Skin of body (tissue), 2 donors: ENCODE measurements at regions not wholly inside any gene's neighbourhood (a gene's known extent, or its start where the extent isn't known, plus 50 kb on each side); places are given as distances from the start of the nearest gene placed in this dataset. TPM values are rescaled to one million over a fixed set of nuclear protein-coding genes. Genes with fewer than 3 reads are reported as not detected.

ENCODE experiments used
- DNase-seq: peaks from one replicate; lab custom pipeline; 2025; lab: John Stamatoyannopoulos, UW
- small RNA-seq: library from RNA; depleted of rRNA; stranded (forward); fragments of <200 nt; gene quantifications from one replicate; pipeline ENCODE3, GENCODE V24; 2014; ENCODE audit warnings: low replicate concordance

DNA sequence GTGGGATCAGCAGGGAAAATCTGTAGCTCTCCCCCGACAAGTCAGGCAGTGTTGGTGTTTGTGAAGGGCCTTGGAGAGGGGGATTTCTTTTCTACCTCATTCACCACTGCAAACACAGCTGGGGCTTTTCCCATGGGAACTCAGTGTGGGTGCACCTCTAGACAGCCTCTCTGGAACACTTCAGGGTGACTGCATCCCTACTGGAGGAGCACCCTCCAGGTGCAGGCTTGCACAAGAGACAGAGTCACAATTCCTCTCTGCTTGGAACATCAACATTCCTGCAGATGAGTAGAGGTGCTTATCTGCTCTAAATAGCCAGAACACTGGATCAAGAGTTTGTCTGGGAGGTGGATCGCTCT lies 72.7 kb upstream of the AKAP13 start:
- DNase-seq: no peak

DNA sequence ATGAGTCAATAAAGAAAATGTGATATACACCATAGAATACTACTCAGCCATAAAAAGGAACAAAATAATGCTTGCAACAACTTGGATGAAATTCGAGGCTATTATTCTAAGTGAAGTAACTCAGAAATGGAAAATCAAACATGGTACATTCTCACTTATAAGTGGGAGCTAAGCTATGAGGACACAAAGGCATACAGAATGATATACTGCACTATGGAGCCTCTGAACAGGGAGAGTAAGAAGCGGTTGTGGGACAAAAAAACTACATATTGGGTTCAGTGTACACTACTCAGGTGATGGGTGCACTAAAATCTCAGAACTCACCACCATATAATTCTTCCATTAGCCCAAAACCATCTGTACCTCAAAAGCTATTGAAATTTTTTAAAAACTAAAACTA lies 68.8 kb upstream of the AKAP13 start:
- DNase-seq: no peak

DNA sequence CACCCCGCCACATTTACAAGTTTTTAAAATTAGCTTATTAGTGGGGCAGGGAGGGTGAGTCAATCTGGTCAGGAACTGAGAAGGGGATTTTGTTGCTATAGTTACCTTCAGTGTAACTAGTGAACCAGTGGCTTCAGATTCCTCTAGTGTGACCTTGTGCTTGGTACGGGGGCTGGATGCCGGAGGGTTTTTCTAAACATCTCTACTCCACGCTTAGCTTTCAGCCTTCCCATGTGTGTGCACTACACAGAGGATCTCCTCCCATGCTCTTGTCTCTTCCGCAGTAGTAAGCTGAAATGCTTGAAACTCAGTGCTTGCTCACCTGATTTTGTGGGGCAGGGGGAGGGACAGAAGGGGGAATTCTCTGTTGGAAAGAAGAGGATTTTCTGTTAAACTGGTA lies 67.9 kb upstream of the AKAP13 start:
- DNase-seq: no peak

DNA sequence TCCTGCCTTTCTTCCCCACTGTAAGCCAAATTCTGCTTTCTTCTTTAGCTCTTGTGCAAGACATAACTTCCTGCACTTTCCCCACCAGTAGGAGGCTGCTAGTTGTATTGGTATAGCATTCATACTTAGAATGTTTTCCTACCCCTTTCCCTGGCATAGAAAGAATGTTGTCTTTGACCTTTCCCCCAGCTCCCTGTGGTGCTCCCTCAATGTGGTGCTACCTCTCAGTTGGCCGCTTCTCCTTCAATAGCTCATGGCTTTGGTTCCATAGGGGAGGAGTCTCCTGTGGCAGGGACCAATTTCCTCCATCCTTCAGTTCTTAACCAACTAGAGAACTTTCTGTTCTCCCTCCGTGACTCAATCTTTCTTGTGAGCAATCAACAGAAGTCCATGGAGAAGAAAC lies 67.5 kb upstream of the AKAP13 start:
- DNase-seq: no peak

DNA sequence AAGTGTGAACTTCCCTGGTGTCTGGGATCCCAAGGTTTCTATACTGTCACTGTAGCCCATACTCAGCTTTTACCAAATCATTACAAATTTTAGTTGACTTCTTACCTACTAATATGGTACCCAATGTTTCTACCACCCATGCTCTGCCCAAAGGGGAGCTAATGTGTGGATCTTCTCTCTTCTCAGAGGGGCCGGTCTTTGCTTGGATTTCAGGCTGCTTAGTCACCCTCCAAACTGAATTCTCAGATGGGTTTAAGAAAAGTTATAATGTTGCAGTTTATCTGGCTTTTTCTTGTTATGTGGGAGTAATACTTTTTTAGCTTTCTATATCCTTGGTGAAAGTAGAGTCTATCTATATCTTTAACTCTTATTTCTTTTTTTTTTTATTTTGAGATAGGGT lies 67.1 kb upstream of the AKAP13 start:
- DNase-seq: no peak

DNA sequence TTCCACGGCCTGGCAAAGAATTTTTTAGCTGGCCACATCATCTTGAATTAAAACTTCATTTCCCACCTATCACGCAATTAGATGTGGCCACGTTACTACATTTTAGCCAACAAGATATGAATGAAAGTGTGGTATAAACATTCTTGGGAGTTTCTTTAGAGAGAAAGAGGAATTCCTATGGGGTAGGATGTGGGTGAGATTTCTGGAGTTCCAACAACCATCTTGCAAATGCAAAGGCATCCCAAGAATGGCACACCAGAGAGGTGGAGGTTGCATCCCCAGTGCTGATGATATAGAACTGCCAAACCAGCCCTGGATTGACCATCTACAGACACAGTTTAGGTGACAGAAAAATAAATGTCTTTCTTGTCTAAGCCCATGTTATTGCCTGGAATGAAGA lies 66.3 kb upstream of the AKAP13 start:
- no peak for DNase-seq

DNA sequence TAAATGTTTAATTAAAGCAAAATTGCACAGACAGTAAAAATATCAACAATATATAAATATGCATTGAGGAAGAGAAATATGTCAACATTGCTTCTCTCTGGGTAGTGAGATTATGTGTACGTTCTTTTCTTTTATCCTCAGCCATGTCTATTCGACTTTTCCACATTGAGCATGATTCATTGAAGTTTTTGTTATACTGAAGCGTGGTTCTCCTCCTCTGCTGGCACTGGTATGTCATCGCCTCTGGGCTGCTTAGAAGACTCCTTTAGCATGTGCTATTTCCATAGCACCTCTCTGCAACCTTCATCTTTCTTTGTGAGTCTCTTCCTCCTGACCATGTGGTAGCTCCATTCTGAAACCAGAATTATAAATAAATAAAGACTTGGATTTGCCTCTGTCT lies 65.8 kb upstream of the AKAP13 start:
- DNase-seq: no peak

DNA sequence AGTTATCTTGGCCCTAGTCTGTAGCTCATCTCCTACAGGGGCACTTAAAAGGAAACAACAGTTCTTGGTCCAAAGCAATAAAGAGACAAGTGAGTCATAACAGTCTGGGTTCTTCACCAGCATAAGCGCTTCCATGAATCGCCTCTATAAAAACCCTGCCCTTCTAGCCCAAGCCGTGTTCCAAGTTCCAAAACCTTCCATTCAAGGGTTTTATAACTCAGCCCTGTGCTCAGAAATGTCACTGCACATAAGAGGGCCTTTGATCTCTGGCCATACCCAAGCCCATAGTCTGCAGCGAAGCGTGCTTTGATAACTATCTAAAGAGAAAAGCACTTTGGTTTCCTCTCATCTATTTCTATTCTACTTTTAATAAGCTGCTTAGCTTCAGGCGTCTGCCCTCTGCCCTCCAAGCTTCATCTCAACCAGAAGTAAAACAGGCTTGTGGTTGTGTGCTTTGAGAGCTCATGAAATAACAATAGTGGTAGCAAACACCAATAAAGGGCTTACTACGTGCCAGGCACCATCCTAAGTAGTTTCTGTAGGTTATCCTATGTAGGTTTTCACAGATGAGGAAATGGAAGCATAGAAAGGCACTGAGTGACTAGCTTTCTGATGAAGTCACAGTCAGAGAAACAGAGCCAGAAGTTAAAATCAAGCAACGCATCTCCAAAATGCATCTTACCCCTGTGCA lies 64.0 kb upstream of the AKAP13 start:
- peak; percentile 52 for DNase-seq

DNA sequence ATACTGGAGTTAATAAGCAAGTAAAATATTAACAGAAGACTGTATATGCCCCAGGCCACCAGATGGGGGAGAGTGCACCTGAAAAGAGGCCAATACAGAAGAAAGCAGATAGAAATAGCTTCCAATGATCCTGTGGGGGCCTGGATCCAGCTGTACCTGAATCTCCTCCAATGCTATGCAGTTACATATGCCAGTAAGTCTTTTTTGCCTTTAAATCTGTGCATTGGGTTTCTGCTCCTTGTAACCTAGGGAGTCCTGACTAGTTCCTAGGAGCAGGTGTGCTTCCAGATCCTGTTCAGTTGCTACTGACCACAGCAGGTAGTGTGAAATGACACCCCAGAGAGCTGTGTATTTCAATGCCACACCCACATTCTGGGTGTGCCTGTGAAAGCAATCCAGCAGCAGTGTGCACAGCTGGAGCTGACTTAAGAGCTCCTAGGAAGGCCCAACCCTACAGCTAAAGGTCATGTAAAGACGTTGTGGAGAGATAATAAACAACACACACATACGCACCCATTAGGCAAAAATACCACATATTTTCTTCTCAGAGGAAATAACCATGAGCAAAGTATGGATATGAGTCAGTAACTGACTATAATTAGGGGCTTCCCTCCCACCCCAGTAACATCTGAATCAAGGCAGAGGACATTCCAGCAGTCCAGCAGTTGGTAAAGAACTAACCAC lies 62.2 kb upstream of the AKAP13 start:
- no peak for DNase-seq

DNA sequence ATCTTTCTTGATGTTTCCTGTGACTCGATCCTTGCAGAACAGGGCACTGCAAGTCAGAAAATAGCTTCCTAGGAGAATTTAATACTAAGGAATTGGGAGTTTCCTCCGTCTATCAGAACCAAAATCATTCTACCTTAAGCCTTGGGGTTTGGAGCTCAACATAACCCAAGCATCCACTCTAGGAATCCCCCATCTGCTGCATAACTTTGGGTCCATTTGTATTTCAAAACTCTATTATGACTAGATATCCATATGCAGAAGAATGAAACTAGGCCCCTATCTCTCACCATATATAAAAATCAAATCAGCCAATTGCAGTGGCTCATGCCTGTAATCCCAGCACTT lies 61.7 kb upstream of the AKAP13 start:
- no peak for DNase-seq

DNA sequence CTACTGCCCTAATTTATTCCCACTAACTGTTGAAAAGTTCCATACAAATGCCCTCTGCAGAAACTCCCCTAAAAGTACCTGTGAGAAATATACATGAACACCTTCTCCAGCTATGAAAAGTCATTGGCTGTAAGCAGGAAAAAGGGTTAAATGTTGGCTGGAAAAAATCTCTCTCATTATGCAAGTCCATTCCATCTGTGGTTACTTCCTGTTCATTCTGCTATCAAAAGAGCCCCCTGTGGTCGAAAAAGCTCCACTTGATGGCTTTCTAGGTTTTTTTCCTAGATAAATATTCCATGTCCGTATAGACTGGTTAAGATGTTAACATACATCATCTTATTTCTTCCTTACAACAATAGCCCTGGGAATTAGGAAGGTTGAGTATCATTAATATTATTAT lies 56.2 kb upstream of the AKAP13 start:
- DNase-seq: no peak

DNA sequence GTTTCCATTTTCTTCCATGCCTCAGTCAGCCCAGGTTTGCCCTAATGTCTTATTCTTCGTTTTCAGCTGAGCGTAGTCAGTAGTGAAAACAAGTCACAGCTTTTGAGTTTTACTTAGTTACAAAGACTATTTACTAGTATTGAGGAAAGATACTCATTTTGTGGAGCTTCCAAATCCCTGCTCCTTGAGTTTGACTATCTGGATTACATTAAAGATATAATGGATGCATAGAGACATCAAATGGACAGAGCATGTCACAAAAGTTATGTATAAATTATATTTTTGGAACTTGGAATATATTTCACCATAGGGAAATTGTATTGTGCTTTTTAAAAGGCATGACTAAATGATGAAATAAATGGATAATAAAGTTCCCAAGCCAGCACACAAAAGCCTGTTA lies 54.6 kb upstream of the AKAP13 start:
- DNase-seq: peak; percentile 64

DNA sequence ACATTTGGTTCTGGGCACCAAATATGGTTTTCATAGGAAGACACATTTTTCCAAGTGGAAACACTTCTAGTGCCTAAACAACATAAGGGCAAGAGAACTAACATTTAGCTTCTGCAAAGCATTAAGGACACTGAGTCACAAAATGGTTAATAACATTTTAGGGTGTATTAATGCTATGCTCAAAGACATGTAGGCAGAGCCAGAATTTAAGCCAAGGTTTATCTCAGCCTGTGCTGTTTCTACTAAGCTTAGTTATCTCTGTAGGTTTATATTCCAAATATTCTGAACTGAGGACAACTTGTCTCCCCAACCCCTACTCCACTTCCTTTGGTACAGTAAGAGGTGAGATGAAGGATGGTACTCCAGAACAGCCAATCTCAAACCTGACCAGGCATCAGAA lies 54.1 kb upstream of the AKAP13 start:
- peak; percentile 64 for DNase-seq

DNA sequence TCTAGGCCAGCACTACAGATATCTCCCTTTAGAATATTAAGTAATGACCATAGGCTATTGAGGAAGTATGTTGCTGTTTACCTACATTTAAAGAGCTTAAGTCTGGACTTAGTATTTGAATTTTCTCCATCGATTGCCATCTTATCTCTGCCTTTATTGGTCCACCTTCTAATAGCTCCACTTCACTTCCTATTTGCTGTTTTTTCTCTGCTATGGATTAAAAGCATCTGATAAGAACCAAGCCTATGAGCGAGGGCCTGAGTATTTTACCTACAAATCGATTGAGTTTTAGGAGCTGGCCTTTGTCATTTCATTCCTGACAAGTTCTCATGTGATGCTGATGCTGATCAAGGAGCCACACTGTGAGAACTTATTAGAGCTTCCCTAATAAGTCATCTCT lies 52.6 kb upstream of the AKAP13 start:
- no peak for DNase-seq

DNA sequence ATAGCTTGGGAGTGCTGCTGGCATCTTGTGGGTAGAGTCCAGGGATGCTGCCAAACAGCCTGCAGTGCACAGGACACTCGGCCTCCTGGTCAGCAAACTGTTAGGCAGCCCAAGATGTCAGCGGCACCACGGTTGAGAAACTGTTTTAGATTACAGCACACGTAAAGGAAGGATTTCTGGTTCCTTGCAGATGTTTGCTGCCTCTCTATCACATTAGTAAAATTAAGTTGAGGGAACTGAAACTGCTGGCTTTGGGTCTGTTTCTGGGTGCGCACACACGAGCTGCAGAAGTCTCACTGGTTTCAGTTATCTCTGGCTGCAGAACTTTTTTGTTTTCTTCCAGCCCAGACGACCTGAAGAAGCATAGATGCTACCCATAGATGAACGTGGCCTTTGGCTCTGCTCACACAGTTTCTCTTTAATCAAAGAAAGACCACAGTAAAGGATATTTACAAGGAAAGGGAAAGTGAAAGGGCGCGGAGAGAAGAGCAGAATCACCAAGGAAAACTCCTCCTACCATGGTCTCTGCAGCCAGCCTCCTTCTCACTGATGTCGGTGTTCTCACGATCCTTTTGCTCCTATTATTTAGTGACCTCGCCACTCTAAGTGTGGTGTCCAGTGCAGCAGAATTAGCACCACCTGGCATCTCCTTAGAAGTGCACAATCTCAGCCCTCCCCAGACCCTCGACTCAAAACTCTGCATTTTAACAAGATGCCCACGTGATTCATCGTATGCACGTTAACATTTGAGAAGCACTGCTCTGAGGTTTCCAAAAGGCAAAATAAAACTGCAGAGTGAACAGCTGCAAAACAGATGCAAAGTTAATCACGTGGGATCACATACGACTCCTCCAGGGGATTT lies 50.6 kb upstream of the AKAP13 start:
- DNase-seq: peak; percentile 97

Small RNAs in the stretch of these regions (small RNA-seq; reads per million reads assigned to genes)
- not detected for gene RN7SL428P
